ENCODE measurements at regions not wholly inside any gene's neighbourhood (a gene's known extent, or its start where the extent isn't known, plus 50 kb on each side); places are given as distances from the start of the nearest gene placed in this dataset.

- no peak for TF ChIP-seq NFIC (IDR thresholded peaks at IDR 0.05; ENCODE audit: low read depth, low read length)
- TF ChIP-seq ZNF274 (IDR thresholded peaks at IDR 0.05; ENCODE audit: insufficient read depth, insufficient read length), result no peak
These were observed 142.7 kb upstream of the EXOC2 start for GRCh38 chr6:835476-836160.

Data from GM12878 (cell line).